ENCODE measurements at regions not wholly inside any gene's neighbourhood (a gene's known extent, or its start where the extent isn't known, plus 50 kb on each side); places are given as distances from the start of the nearest gene placed in this dataset.

GRCh38 chr21:15667010-15667409 is 62.8 kb upstream of the USP25 start:
- no peak for TF ChIP-seq POLR2A (IDR thresholded peaks at IDR 0.05)
- no peak for TF ChIP-seq EP300 (IDR thresholded peaks at IDR 0.05)
- no peak for TF ChIP-seq CTCF (IDR thresholded peaks at IDR 0.05)
